Karpas-422 (cell line): ENCODE measurements at regions not wholly inside any gene's neighbourhood (a gene's known extent, or its start where the extent isn't known, plus 50 kb on each side); places are given as distances from the start of the nearest gene placed in this dataset.

Experiments
- DNase-seq: peaks from one replicate; pipeline ENCODE4 v3.0.0-alpha.2; 2015
- H2AFZ ChIP-seq: fragments of 200-600 bp; sonication (generic); 2 replicates; pipeline ENCODE4 v1.6.1; 2014; ENCODE audit warnings: antibody characterized with exemption, low read length, mixed read lengths
- H3K27ac ChIP-seq: fragments of 200-600 bp; sonication (generic); 2 replicates; pipeline ENCODE4 v1.5.1; 2014; ENCODE audit warnings: mild to moderate bottlenecking, low read length, moderate library complexity
- H3K27me3 ChIP-seq: fragments of 200-600 bp; sonication (generic); 2 replicates; pipeline ENCODE4 v1.6.1; 2014; ENCODE audit warnings: low read length, mixed read lengths
- H3K36me3 ChIP-seq: fragments of 200-600 bp; sonication (generic); 2 replicates; pipeline ENCODE4 v1.6.1; 2014; ENCODE audit warnings: low read length, mixed read lengths; ENCODE audit not compliant: insufficient read depth
- H3K4me1 ChIP-seq: fragments of 200-600 bp; sonication (generic); 2 replicates; pipeline ENCODE4 v1.6.1; 2014; ENCODE audit warnings: mild to moderate bottlenecking, low read length, mixed read lengths
- H3K4me2 ChIP-seq: fragments of 200-600 bp; sonication (generic); 2 replicates; pipeline ENCODE4 v1.6.1; 2014; ENCODE audit warnings: low read length, low read depth, mild to moderate bottlenecking; ENCODE audit not compliant: poor library complexity, severe bottlenecking
- H3K4me3 ChIP-seq: fragments of 200-600 bp; sonication (generic); 2 replicates; pipeline ENCODE4 v1.5.1; 2014; ENCODE audit warnings: mild to moderate bottlenecking, antibody characterized with exemption, low read length, mixed read lengths
- H3K79me2 ChIP-seq: fragments of 200-600 bp; sonication (generic); 2 replicates; pipeline ENCODE4 v1.6.1; 2014; ENCODE audit warnings: mild to moderate bottlenecking, low read length, mixed read lengths
- H3K9ac ChIP-seq: fragments of 200-600 bp; sonication (generic); 2 replicates; pipeline ENCODE4 v1.6.0; 2014; ENCODE audit warnings: low read length
- H3K9me2 ChIP-seq: fragments of 200-600 bp; sonication (generic), shearing (Covaris generic); replicated peaks from 2 replicates; pipeline ENCODE4 v1.6.0; 2014; ENCODE audit warnings: mild to moderate bottlenecking, low read length, moderate library complexity; ENCODE audit not compliant: insufficient read depth
- H3K9me3 ChIP-seq: fragments of 300-700, 200-600 bp; sonication (generic); 2 replicates; pipeline ENCODE4 v1.6.1; 2014; ENCODE audit warnings: low read length, mixed read lengths
- H4K20me1 ChIP-seq: fragments of 200-600 bp; sonication (generic); 2 replicates; pipeline ENCODE4 v1.6.1; 2014; ENCODE audit warnings: mild to moderate bottlenecking, antibody characterized with exemption, low read length, low read depth; ENCODE audit not compliant: insufficient read depth

DNA sequence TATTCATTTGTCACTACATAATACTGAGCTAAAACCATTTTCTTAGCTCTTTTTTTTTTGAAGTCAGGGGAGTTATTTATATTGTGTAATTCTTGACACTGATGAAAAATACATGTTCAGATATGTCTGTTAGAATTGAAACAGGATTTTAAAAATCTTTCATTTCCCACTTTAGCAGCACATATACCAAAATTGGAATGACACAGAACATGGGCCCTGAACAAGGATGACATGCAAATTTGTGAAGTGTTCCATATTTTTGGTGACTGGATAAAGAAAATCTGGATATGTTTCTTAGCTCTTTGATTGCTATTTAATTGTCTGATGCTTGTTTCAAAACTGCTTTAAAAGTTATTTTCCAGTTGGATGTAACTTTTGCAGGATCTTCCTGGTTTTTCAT, 1963.9 kb upstream of the LRRTM1 start:
- Histone ChIP-seq H3K27ac (no peak overlapping the region), H4K20me1 (no peaks in the 10 kb centered on the region), H2AFZ (no peak overlapping the region), H3K9ac (no peak overlapping the region), H3K4me3 (no peak overlapping the region), H3K27me3 (no peaks in the 10 kb centered on the region), H3K36me3 (no peaks in the 10 kb centered on the region), H3K4me2 (no peak overlapping the region), H3K4me1 (no peaks in the 10 kb centered on the region), H3K9me3 (peaks cover 29% of the 10 kb centered on the region), H3K9me2 (no peaks in the 10 kb centered on the region), H3K79me2 (no peaks in the 10 kb centered on the region)
- no peak for DNase-seq

DNA sequence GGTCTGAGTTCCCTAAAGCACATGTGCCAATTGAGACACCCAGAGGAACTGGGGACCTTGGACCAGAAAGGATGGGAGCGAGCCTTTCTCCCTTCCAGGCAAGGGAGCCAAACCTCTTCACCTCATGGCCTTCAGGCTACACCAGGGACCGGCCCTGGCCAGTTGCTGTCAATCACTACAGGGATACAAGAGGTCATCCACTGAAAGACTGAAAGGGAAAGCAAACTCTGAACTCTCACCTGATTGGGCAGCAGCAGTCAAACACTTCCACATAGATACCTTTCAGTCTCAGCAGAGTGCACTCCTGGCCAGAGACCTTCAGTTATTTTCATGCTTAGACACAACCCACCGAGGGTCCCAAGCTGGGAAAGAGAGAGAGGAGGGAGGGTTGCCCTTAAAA, 1956.0 kb upstream of the LRRTM1 start:
- H3K27ac ChIP-seq, result no peak overlapping the region
- H3K4me1 ChIP-seq, result no peaks in the 10 kb centered on the region
- no peak for DNase-seq
- H2AFZ ChIP-seq, result no peak overlapping the region
- no peaks in the 10 kb centered on the region for H3K9me2 ChIP-seq
- no peaks in the 10 kb centered on the region for H3K79me2 ChIP-seq
- H3K9ac ChIP-seq, result no peak overlapping the region
- H3K4me3 ChIP-seq, result no peak overlapping the region
- H4K20me1 ChIP-seq, result no peaks in the 10 kb centered on the region
- H3K4me2 ChIP-seq, result no peak overlapping the region
- no peaks in the 10 kb centered on the region for H3K36me3 ChIP-seq
- H3K27me3 ChIP-seq, result no peaks in the 10 kb centered on the region
- peaks cover 35% of the 10 kb centered on the region for H3K9me3 ChIP-seq

DNA sequence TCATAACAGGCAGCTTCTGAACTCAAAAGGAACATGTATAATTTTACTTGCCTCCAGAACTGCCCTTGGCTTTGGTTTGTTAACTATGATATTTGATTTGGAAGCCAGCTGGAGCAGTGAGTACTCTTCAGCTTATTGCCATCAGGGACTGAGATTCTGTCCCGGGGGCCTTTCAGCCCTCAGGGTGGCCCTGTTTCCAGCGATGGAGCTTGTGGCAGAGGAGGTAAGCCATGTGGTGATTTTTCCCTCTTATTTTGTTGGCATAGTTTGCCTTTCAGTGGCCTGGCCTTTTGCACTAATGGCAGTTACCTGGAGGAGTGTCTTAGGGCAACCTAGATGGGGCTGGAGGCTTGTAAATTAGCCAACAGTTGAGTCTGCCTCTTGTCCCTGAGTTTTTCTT, 1955.0 kb upstream of the LRRTM1 start:
- no peaks in the 10 kb centered on the region for H3K27me3 ChIP-seq
- no peaks in the 10 kb centered on the region for H3K36me3 ChIP-seq
- H3K9ac ChIP-seq, result no peak overlapping the region
- H4K20me1 ChIP-seq, result no peaks in the 10 kb centered on the region
- no peaks in the 10 kb centered on the region for H3K79me2 ChIP-seq
- no peak overlapping the region for H3K27ac ChIP-seq
- no peak overlapping the region for H3K4me3 ChIP-seq
- H3K9me2 ChIP-seq, result no peaks in the 10 kb centered on the region
- no peak for DNase-seq
- H3K4me2 ChIP-seq, result no peak overlapping the region
- no peak overlapping the region for H2AFZ ChIP-seq
- peaks cover 37% of the 10 kb centered on the region for H3K9me3 ChIP-seq
- no peaks in the 10 kb centered on the region for H3K4me1 ChIP-seq

DNA sequence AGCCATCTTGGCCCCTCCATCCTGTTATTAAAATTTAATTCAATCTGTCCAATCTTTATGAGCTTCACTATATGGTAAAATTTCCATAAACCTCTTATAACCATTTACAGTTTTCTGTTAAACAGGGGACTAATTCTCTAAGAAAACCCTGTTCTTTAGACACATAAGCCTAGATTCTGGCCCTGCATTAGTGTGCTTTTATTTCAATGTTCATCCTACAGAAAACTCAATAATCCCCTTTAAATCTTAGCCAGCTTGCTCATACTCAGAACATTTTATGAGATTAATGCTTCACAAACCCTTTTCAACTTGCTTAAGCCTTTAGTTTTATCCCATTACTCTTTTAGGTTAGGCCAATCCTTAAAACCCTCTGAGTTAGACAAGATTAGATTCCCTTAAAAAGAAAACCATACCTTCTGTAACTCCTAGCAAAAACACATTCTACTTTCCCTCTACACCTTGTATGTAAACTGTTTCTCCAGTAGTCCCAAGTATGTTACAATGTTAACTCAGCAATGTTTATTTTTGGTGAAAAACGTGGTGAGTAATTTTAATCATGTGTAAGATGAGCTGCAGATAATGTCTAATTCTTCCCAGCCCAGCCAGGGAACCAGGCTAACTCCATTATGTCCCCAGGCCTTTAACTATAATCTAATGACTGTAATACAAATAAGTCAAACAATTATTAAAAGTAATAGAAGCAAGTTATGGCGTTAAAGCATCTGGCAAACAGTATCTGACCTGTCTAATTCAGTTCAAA, 1953.4 kb upstream of the LRRTM1 start:
- no peaks in the 10 kb centered on the region for H3K9me2 ChIP-seq
- no peak overlapping the region for H3K27ac ChIP-seq
- DNase-seq, result no peak
- H2AFZ ChIP-seq, result no peak overlapping the region
- no peak overlapping the region for H3K9ac ChIP-seq
- H4K20me1 ChIP-seq, result no peaks in the 10 kb centered on the region
- H3K4me3 ChIP-seq, result no peak overlapping the region
- no peak overlapping the region for H3K4me2 ChIP-seq
- H3K9me3 ChIP-seq, result peaks cover 42% of the 10 kb centered on the region
- H3K4me1 ChIP-seq, result no peaks in the 10 kb centered on the region
- no peaks in the 10 kb centered on the region for H3K79me2 ChIP-seq
- H3K36me3 ChIP-seq, result no peaks in the 10 kb centered on the region
- no peaks in the 10 kb centered on the region for H3K27me3 ChIP-seq

DNA sequence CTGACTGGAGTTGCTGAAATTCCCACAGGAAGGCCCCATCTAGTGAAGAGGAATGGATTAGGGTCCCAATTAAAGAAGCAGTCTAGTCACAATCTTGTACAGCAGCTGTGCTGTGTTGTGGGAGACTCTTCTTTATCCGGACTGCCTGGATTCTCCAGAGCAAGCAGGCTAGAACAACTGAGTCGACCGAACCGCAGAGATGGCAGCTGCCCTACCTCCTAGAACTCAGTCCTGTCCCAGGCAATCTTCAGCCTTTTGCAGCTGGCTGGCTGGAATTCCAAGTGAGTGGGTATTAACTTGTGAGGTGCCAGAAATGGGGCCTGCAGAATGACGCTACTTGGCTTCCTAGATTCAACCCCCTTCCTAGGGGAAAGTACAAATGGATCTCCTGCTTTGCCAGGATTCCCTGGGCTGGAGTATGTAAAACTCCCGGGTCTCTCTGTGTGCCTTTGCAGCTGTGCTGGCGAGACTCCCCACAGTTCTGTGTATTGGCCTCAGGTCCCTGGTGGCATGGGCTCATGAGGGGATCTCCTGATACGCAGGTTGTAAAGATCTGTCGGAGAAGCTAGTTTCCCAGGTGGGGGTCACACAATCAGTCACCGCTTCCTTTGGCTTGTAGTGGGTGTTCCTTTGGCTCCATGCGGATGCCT, 1952.6 kb upstream of the LRRTM1 start:
- Histone ChIP-seq H3K79me2 (no peaks in the 10 kb centered on the region), H3K4me1 (no peaks in the 10 kb centered on the region), H4K20me1 (no peaks in the 10 kb centered on the region), H3K36me3 (no peaks in the 10 kb centered on the region), H3K9me2 (no peaks in the 10 kb centered on the region), H3K27me3 (no peaks in the 10 kb centered on the region), H3K4me2 (no peak overlapping the region), H3K9ac (no peak overlapping the region), H3K27ac (no peak overlapping the region), H3K9me3 (peaks cover 40% of the 10 kb centered on the region), H3K4me3 (no peak overlapping the region), H2AFZ (no peak overlapping the region)
- no peak for DNase-seq

DNA sequence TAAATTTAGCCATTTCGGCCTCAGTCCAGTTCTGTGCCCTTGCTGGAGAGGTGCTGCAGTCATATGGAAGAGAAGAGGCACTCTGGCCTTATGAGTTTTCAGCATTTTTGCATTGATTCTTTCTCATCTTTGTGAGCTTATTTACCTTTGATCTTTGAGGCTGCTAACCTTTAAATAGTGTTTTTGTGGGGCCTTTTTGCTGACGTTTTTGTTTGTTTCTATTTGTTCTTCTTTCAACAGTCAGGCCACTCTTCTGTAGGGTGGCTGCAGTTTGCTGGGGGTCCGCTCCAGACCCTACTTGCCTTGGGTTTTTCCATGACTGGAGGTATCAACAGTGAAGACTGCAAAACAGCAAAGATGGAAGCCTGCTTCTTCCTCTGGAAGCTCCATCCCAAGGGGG, 1951.7 kb upstream of the LRRTM1 start:
- DNase-seq, result no peak
- Histone ChIP-seq H3K36me3 (no peaks in the 10 kb centered on the region), H3K9me2 (no peaks in the 10 kb centered on the region), H3K27me3 (no peaks in the 10 kb centered on the region), H3K4me3 (no peak overlapping the region), H3K9ac (no peak overlapping the region), H3K79me2 (no peaks in the 10 kb centered on the region), H3K4me2 (no peak overlapping the region), H4K20me1 (no peaks in the 10 kb centered on the region), H3K9me3 (peaks cover 42% of the 10 kb centered on the region), H3K27ac (no peak overlapping the region), H3K4me1 (no peaks in the 10 kb centered on the region), H2AFZ (no peak overlapping the region)

DNA sequence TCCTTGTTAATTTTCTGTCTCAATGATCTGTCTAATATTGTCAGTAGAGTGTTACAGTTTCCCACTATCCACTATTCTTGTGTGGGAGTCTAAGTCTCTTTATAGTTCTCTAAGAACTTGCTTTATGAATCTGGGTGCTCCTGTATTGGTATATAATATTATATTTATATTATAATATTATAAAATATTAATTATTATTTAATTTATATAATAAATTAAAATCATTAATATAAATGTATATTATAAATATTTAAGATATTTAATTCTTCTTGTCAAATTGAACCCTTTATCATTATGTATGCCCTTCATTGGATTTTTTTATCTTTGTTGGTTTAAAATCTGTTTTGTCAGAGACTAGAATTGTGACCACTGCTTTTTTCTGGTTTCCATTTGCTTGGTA, 1950.2 kb upstream of the LRRTM1 start:
- no peaks in the 10 kb centered on the region for H4K20me1 ChIP-seq
- DNase-seq, result no peak
- H3K79me2 ChIP-seq, result no peaks in the 10 kb centered on the region
- no peaks in the 10 kb centered on the region for H3K9me2 ChIP-seq
- no peak overlapping the region for H3K27ac ChIP-seq
- no peaks in the 10 kb centered on the region for H3K36me3 ChIP-seq
- H3K9ac ChIP-seq, result no peak overlapping the region
- H3K4me1 ChIP-seq, result no peaks in the 10 kb centered on the region
- no peak overlapping the region for H3K4me2 ChIP-seq
- no peak overlapping the region for H2AFZ ChIP-seq
- no peaks in the 10 kb centered on the region for H3K27me3 ChIP-seq
- H3K4me3 ChIP-seq, result no peak overlapping the region
- H3K9me3 ChIP-seq, result peaks cover 46% of the 10 kb centered on the region

DNA sequence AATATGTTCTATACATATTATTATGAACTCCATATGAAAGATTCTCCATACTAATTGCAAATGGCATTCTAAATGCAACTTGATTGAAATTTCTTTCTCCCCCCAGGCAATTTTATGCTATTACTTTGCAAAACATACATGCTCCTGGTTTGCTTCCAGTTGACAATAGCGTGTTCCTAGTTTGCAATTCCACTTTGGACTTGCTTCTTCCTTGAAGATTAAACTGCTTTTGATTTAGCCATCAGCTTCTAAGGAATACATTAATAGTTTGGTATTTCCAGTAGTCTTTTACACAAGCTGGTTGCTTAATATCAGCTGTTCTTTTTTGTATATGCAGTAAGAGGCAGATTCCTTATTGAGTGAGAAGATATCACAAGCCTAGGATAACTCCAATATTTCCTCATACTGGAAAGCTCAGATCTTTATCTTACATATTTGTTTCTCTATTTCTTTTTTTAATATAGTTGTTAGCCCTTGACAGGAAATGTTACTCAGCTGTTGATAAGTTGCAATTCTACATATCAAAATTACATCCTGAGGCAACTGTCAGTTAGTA, 1941.7 kb upstream of the LRRTM1 start:
- no peak overlapping the region for H3K27ac ChIP-seq
- peaks cover 27% of the 10 kb centered on the region for H3K9me3 ChIP-seq
- H4K20me1 ChIP-seq, result no peaks in the 10 kb centered on the region
- H3K4me2 ChIP-seq, result no peak overlapping the region
- H3K9ac ChIP-seq, result no peak overlapping the region
- H3K36me3 ChIP-seq, result no peaks in the 10 kb centered on the region
- no peak overlapping the region for H2AFZ ChIP-seq
- no peaks in the 10 kb centered on the region for H3K9me2 ChIP-seq
- no peaks in the 10 kb centered on the region for H3K79me2 ChIP-seq
- H3K4me1 ChIP-seq, result no peaks in the 10 kb centered on the region
- no peaks in the 10 kb centered on the region for H3K27me3 ChIP-seq
- DNase-seq, result no peak
- no peak overlapping the region for H3K4me3 ChIP-seq
